SKM-1 treated with dmso at 0.1 percent for 144 hours (cell line): ENCODE measurements at regions not wholly inside any gene's neighbourhood (a gene's known extent, or its start where the extent isn't known, plus 50 kb on each side); places are given as distances from the start of the nearest gene placed in this dataset.
"Not testable (repeated sequence)": the region's sequence is repeated elsewhere in the genome, so short reads cannot be mapped to it uniquely, and the experiment has no call there.

ENCODE experiments used
- DNase-seq: peaks from one replicate; lab custom pipeline; 2025; ENCODE audit not compliant: unreplicated experiment; lab: John Stamatoyannopoulos, UW

DNA sequence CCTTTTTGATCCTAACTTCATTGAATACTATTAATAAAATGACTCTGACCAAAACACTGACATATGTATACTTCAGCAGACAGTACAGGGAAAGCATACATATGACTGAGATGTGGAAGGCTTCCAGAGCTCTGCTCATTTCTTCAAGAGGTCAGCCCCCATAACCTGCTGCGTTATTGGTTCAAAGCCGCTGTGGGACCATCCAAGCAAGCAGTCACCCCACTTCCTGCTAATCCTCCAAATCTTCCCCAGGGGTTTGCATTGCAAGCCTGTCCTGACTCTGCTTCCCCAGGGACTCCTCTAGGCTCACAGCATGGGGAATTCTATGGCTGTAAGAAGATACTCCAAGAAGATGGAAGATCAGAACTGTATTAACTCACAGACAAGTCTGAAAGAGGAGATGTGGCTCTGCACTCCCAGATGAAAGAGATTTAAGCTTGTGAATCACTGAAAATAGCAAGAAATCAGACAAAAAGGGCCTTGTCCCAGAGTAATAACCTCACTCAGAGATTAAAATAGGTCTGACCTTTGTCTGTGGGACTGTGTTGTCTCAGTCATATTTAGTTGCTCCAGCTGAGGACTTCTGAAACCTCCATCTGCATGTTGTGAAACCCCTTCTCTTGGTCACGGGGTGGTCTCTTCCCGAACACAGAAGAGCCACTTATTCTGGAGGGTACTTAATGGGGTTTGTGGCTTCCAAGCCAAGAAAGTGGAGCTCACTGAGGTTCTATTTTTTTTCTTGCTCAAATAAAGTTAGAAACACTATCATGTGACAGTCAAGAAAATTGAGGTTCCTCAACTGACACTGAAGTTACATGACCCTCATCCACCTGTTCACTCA is 101.5 kb upstream of the MARCKS start:
- no peak for DNase-seq

DNA sequence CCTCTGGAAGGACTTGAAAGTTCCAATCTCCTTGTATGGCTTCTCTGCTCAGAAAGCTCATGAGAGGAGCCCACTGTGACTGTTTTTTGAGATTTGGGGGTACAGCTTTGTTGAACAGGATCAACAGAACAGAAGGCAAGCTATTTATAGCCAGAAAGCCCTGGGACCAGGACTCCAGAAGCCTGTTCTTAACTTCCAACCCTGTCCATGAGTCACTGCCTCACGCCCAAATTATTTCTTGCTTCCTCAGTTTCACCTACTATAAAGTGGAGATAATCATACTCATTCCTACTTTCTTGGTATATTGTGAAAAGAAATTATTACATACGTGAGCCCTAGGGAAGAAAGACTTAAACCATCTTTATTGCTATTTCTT is 100.9 kb upstream of the MARCKS start:
- DNase-seq: no peak

DNA sequence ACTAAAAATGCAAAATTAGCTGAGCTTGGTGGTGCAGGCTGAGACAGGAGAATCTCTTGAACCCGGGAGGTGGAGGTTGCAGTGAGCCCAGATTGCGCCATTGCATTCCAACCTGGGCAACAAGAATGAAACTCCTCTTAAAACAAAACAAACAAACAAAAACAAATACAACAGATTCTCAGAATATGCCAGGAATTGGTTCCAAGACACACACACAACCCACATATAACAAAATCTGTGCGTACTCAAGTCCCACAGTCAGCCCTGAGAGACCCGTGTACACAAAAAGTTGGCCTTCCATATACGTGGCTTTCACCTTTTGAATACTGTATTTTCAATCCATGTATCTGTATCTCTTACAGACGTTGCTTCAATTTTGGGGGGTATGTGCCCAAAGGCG is 98.9 kb upstream of the MARCKS start:
- no peak for DNase-seq

- DNase-seq: no peak
Observed at GRCh38 chr6:113758826-113759574, 98.1 kb upstream of the MARCKS start.

GRCh38 chr6:113762641-113763040 is 94.5 kb upstream of the MARCKS start:
- no peak for DNase-seq

DNA sequence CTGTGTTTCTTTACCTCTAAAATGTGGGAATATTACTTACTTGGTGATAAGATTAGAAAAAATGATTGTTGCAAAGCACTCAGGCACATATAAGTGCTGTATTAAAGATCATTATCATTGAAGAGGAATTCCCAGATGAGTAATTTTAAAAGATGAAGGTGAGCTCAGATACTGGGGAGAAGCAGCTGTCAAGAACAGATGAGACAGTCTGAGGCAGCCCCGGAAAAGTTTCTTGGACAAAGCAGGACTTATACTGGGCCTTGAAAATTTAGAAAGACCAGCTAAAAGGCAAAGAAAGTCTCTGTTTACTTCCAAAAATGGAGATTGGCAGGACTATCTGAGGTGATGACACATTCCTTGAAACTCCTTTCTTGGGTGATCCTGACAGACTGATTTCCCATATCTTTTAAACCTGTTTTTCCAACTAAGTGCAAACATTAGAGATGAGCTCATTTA is 93.8 kb upstream of the MARCKS start:
- DNase-seq: no peak

DNA sequence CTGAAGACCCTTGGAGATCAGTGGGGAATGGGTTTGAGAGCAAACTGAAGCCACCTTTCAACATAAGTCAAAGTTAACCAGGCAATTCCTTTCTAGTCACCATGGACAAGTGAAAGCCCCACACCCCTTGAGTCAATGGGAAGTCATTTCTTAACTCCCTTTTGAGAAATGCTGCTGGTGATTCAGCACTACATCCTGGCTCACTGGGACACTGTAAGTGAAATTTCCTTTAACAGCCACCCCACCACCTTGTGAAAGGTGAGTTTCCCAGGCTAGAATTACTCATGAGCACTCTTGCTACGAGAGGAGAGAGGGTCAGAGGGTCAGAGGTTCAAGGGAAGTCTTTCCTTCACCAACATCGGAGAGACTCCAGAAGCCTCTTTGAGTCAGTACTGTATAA is 93.3 kb upstream of the MARCKS start:
- peak; percentile 48 for DNase-seq

DNA sequence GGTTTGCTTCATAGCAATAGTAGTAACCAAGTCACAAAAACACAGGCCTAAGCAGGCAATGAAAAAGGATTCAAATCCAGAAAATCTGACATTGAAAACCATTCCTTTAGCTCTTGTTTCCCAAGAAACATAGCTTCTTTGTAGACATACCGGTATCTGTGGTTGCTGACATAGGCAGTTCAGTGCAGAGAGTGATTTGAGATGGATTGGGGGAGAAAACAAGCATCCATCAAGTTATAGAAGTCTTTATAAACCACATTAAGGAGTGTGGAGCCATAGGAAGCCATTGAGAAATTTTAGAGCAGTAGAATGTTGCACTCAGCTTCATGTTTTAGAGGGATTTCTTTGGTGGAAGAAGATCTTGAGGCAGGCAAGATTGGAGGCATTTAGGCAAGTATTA is 91.2 kb upstream of the MARCKS start:
- no peak for DNase-seq

DNA sequence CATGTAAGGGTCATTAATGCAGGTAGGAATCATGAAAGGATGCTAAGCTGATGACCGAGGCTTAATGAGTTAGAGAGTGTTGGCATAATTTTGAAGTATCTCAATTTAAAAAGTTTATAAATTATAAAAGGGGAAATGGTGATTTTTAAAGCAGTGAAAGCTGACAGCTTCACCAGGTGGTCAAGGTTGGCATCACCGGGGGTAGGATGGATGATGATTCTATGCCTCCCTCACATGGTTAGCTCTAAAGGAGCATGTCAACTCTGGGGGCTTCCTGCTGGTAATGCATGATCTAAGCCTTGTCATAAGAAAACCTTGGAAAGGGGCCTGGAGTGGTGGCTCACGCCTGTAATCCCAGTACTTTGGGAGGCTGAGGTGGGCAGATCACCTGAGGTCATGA is 89.2 kb upstream of the MARCKS start:
- no peak for DNase-seq

- no peak for DNase-seq
Observed at GRCh38 chr6:113772961-113773360, 84.2 kb upstream of the MARCKS start.

DNA sequence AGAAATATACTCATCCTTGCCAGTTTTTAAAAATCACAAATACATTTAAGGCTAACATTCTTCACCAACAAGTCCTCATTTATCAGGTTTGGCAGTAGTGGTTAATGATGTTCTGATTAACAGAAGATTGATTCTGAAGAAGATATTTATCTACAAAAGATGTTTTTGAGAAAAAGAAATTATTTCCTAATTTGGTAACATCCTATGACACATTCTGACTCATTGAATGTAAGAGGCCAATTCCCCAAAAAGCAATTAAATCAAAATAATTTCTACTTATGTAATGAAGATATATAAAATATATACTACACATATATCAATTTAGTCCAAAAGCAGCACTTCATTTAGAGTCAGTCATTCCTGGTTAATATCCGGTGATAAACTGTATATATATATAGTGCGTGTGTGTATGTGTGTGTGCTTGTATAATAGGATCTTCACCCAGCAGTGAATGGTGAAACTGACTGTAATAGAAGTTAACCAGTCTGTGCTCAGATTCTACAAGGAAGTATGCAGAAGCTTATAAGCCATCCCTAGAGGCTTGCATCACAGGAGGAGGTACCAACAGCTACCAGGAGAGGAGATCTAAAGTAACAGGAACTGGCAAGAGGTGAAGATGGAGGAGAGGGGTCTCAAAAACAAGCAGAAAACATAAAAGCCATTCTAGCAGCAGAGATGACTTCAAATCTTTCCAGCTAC is 82.9 kb upstream of the MARCKS start:
- peak; percentile 65 for DNase-seq

GRCh38 chr6:113776998-113777397 is 80.1 kb upstream of the MARCKS start:
- no peak for DNase-seq

GRCh38 chr6:113777601-113778000 is 79.5 kb upstream of the MARCKS start:
- DNase-seq: no peak

DNA sequence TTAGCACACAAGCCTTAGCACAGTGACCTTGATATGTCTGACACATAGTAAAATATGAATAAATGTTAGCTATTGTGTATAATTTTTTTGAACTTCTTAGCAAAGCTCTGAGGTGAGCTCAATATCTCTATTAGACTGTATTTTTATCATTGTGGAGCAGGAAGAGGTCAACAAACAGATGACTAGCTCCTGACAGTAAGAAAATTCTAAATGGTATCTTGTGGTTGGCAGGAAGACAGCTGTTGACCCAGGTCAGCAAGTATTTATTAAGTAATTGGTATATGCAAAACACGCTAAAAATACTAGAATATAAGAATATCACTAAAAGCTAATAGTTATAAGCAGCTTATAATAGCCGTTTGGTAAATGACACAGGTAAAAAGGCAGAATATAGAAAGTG is 77.5 kb upstream of the MARCKS start:
- DNase-seq: no peak

DNA sequence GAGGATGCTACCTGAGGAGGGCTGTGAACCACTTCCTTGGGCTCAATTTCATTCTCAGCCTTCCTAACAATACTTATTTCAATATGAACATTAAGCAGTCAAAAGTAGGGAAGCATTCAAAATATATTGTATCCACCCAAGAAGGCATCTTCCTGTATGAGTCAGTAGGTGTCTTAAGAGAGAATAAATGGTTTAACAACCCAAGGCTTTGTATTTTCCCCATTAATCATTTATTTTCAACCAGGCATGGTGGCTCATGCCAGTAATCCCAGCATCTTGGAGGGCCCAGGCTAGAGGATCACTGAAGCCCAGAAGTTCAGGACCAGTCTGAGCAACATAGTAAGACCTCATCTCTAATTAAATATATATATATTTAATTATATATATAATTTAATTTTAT is 74.5 kb upstream of the MARCKS start:
- no peak for DNase-seq

DNA sequence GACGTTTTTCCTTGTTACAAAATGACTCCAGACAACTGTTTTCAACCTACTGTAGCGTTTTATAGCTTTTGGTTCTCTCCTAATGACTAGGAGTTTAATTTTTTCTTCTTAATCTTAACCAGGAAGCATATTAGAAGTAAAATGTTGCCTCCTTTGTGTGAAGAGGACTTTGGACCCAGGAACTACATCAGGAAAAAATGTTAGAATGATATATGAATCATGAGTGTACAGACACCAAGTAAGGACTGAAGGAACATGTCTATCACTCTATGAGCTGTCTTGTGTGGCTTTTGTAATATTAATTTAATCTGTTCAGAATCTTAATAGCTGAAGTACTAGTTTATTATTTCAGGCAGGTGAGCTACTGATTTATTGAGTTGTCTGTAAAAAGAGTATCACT is 71.0 kb upstream of the MARCKS start:
- DNase-seq: no peak

GRCh38 chr6:113788586-113788985 is 68.6 kb upstream of the MARCKS start:
- no peak for DNase-seq

- not testable (repeated sequence) for DNase-seq
Observed at GRCh38 chr6:113791225-113791624, 65.9 kb upstream of the MARCKS start.

DNA sequence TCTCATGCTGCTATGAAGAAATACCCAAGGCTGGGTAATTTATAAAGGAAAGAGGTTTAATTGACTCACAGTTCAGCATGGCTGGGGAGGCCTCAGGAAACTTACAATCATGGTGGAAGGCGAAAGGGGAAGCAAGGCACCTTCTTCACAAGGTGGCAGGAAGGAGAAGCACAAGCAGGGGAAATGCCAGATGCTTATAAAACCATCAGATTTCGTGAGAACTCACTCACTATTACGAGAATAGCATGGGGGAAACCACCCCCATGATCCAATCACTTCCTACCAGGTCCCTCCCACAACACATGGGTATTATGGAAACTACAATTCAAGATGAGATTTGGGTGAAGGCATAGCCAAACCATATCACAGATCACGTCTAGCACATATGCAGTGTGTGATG is 61.8 kb upstream of the MARCKS start:
- not testable (repeated sequence) for DNase-seq

DNA sequence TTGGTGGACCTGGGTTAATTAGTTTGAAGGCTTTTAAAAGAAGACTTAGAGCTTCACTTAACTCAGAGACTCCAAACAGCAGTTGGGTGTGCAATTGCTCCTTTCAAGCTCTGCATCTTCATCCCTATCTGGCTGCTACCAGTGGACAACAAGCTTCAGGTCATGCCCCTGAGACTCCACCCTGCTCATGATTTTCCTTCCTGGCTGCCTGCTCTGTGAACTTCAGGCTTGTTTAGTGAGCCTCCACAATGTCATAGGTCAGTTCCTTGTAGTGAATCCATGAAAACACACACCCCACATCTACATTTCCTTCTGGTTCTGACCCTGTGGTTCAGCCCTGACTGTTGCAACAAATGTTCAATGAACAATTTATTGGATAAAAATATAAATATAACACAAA is 61.1 kb upstream of the MARCKS start:
- no peak for DNase-seq

DNA sequence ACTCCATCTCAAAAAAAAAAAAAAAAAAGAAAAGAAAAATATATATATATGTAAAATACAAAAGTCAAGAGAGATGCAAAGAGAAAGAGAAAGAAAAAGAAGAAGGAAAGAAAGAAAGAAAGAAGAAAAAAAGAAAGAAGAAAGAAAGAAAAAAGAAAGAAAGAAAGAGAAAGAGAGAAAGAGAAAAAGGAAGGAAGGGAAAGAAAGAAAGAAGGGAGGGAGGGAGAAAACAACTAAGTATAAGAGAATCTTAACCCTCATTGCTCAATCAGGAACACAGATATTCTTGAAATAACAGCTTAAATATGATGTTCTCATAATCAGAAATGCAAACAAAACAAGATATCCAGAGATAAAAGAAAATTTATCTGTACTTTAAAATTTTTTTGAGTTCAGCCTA is 54.4 kb upstream of the MARCKS start:
- no peak for DNase-seq
